ENCODE measurements at regions not wholly inside any gene's neighbourhood (a gene's known extent, or its start where the extent isn't known, plus 50 kb on each side); places are given as distances from the start of the nearest gene placed in this dataset.

- TF ChIP-seq USF1 (IDR thresholded peaks at IDR 0.05): no peak
- TF ChIP-seq EP300 (IDR thresholded peaks at IDR 0.05; ENCODE audit: borderline replicate concordance): no peak
- TF ChIP-seq CEBPB (IDR thresholded peaks at IDR 0.05): no peak
- no peak for TF ChIP-seq EGR1 (IDR thresholded peaks at IDR 0.05)
- TF ChIP-seq TCF12 (IDR thresholded peaks at IDR 0.05; ENCODE audit: low read depth): no peak
- TF ChIP-seq ZBTB7A (IDR thresholded peaks at IDR 0.05; ENCODE audit: low read depth): no peak
- no peak for TF ChIP-seq FOXM1 (IDR thresholded peaks at IDR 0.05; ENCODE audit: borderline replicate concordance, low read depth)
- TF ChIP-seq NFIC (IDR thresholded peaks at IDR 0.05): no peak
- TF ChIP-seq TEAD4 (IDR thresholded peaks at IDR 0.05): no peak
- no peak for TF ChIP-seq REST (IDR thresholded peaks at IDR 0.05; ENCODE audit: low read depth)
- no peak for TF ChIP-seq RAD21 (IDR thresholded peaks at IDR 0.05; ENCODE audit: low read depth)
- TF ChIP-seq TAF1 (IDR thresholded peaks at IDR 0.05; ENCODE audit: low read depth): no peak
Observed at GRCh38 chr2:222130855-222131254, 167.9 kb downstream of the PAX3 start.

- no peak for TF ChIP-seq CREB1 (IDR thresholded peaks at IDR 0.05; ENCODE audit: low read depth)
- no peak for TF ChIP-seq EP300 (IDR thresholded peaks at IDR 0.05; ENCODE audit: borderline replicate concordance)
Observed at GRCh38 chr2:222127660-222128059, 171.1 kb downstream of the PAX3 start.

GRCh38 chr2:222120933-222121332 is 177.9 kb downstream of the PAX3 start:
- TF ChIP-seq YY1 (IDR thresholded peaks at IDR 0.05; ENCODE audit: low read depth) (no peak), FOXM1 (IDR thresholded peaks at IDR 0.05; ENCODE audit: borderline replicate concordance, low read depth) (no peak), RAD21 (IDR thresholded peaks at IDR 0.05; ENCODE audit: low read depth) (no peak), ZBTB7A (IDR thresholded peaks at IDR 0.05; ENCODE audit: low read depth) (no peak), TAF1 (IDR thresholded peaks at IDR 0.05; ENCODE audit: low read depth) (no peak), CREB1 (IDR thresholded peaks at IDR 0.05; ENCODE audit: low read depth) (no peak), TEAD4 (IDR thresholded peaks at IDR 0.05) (no peak), EGR1 (IDR thresholded peaks at IDR 0.05) (no peak)

- TF ChIP-seq YY1 (IDR thresholded peaks at IDR 0.05; ENCODE audit: low read depth) (no peak), CEBPB (IDR thresholded peaks at IDR 0.05) (no peak), REST (IDR thresholded peaks at IDR 0.05; ENCODE audit: low read depth) (no peak), RAD21 (IDR thresholded peaks at IDR 0.05; ENCODE audit: low read depth) (no peak), EP300 (IDR thresholded peaks at IDR 0.05; ENCODE audit: borderline replicate concordance) (no peak), TAF1 (IDR thresholded peaks at IDR 0.05; ENCODE audit: low read depth) (no peak)
Observed at GRCh38 chr2:222115296-222115695, 183.5 kb downstream of the PAX3 start.

GRCh38 chr2:222108957-222109585 is 189.7 kb downstream of the PAX3 start:
- TF ChIP-seq RAD21 (IDR thresholded peaks at IDR 0.05; ENCODE audit: low read depth) (no peak), TEAD4 (IDR thresholded peaks at IDR 0.05) (no peak), CREB1 (IDR thresholded peaks at IDR 0.05; ENCODE audit: low read depth) (no peak), TAF1 (IDR thresholded peaks at IDR 0.05; ENCODE audit: low read depth) (no peak), YY1 (IDR thresholded peaks at IDR 0.05; ENCODE audit: low read depth) (no peak), MAX (IDR thresholded peaks at IDR 0.05) (no peak), CEBPB (IDR thresholded peaks at IDR 0.05) (no peak), FOXM1 (IDR thresholded peaks at IDR 0.05; ENCODE audit: borderline replicate concordance, low read depth) (no peak), EGR1 (IDR thresholded peaks at IDR 0.05) (no peak), ZBTB7A (IDR thresholded peaks at IDR 0.05; ENCODE audit: low read depth) (no peak), REST (IDR thresholded peaks at IDR 0.05; ENCODE audit: low read depth) (no peak), TCF12 (IDR thresholded peaks at IDR 0.05; ENCODE audit: low read depth) (no peak), NFIC (IDR thresholded peaks at IDR 0.05) (no peak), USF1 (IDR thresholded peaks at IDR 0.05) (no peak), EP300 (IDR thresholded peaks at IDR 0.05; ENCODE audit: borderline replicate concordance) (no peak)

All from Ishikawa (cell line).